GM18505 (cell line): ENCODE measurements at regions not wholly inside any gene's neighbourhood (a gene's known extent, or its start where the extent isn't known, plus 50 kb on each side); places are given as distances from the start of the nearest gene placed in this dataset.

Experiments used
- ATAC-seq: cut with Tn5 transposase; IDR thresholded peaks from one replicate; pipeline ENCODE4 v1.9.1; 2021; ENCODE audit not compliant: unreplicated experiment
- POLR2A ChIP-seq: IDR thresholded peaks from 4 replicates; pipeline ENCODE4 v1.6.1; 2011; ENCODE audit warnings: borderline replicate concordance; ENCODE audit not compliant: insufficient read depth, insufficient read length; ENCODE audit errors: extremely low read depth

GRCh38 chr2:145314119-145314633 lies 794.3 kb upstream of the ZEB2 start:
- TF ChIP-seq POLR2A: no peak

GRCh38 chr2:145305889-145306288 lies 786.0 kb upstream of the ZEB2 start:
- no peak for TF ChIP-seq POLR2A
- ATAC-seq: no peak

More at GRCh38 chr2:145314119-145314633, 794.3 kb upstream of the ZEB2 start:
- no peak for ATAC-seq

GRCh38 chr2:145304501-145304900 lies 784.6 kb upstream of the ZEB2 start:
- ATAC-seq: no peak
- TF ChIP-seq POLR2A: no peak

GRCh38 chr2:145303536-145303935 lies 783.6 kb upstream of the ZEB2 start:
- no peak for ATAC-seq
- no peak for TF ChIP-seq POLR2A

- TF ChIP-seq POLR2A: no peak
- ATAC-seq: no peak
Observed at GRCh38 chr2:145302886-145303285, 783.0 kb upstream of the ZEB2 start.

- no peak for ATAC-seq
- no peak for TF ChIP-seq POLR2A
Observed at GRCh38 chr2:145302451-145302850, 782.5 kb upstream of the ZEB2 start.

GRCh38 chr2:145299368-145299767 lies 779.4 kb upstream of the ZEB2 start:
- no peak for TF ChIP-seq POLR2A
- ATAC-seq: no peak

- ATAC-seq: no peak
- no peak for TF ChIP-seq POLR2A
Observed at GRCh38 chr2:145292166-145292565, 772.2 kb upstream of the ZEB2 start.

- no peak for TF ChIP-seq POLR2A
- no peak for ATAC-seq
Observed at GRCh38 chr2:145290986-145291385, 771.1 kb upstream of the ZEB2 start.

GRCh38 chr2:145289946-145290345 lies 770.0 kb upstream of the ZEB2 start:
- no peak for TF ChIP-seq POLR2A
- no peak for ATAC-seq

GRCh38 chr2:145288650-145289496 lies 769.0 kb upstream of the ZEB2 start:
- TF ChIP-seq POLR2A: no peak
- no peak for ATAC-seq

- no peak for TF ChIP-seq POLR2A
- ATAC-seq: no peak
Observed at GRCh38 chr2:145287736-145288135, 767.8 kb upstream of the ZEB2 start.

- no peak for ATAC-seq
- TF ChIP-seq POLR2A: no peak
Observed at GRCh38 chr2:145286716-145287275, 766.9 kb upstream of the ZEB2 start.

- TF ChIP-seq POLR2A: no peak
- no peak for ATAC-seq
Observed at GRCh38 chr2:145284551-145284950, 764.6 kb upstream of the ZEB2 start.
